Astrocyte (in vitro differentiated cells and primary cell): ENCODE measurements at regions not wholly inside any gene's neighbourhood (a gene's known extent, or its start where the extent isn't known, plus 50 kb on each side); places are given as distances from the start of the nearest gene placed in this dataset.
A peak's percentile ranks its signal among the peaks of the same experiment; 100 is the strongest.

Experiments
- DNase-seq: peaks from one replicate; pipeline ENCODE4 v3.0.0-alpha.2; 2010; ENCODE audit warnings: low read depth
- FAIRE-seq: peaks from 2 replicates; lab custom pipeline; 2011; peaks lifted over from hg19 to GRCh38; lab: Jason Lieb, UNC
- H2AFZ ChIP-seq: 2 replicates; pipeline ENCODE4 v1.6.0; 2012; ENCODE audit warnings: low read depth, low read length, inconsistent platforms
- H3K27ac ChIP-seq: 2 replicates; pipeline ENCODE4 v1.5.1; 2011; ENCODE audit warnings: low read depth, low read length, inconsistent platforms
- H3K27me3 ChIP-seq: 2 replicates; pipeline ENCODE4 v1.6.0; 2011; ENCODE audit warnings: low read length, inconsistent platforms; ENCODE audit not compliant: insufficient read depth
- H3K36me3 ChIP-seq: 2 replicates; pipeline ENCODE4 v1.5.1; 2011; ENCODE audit warnings: low read length, inconsistent platforms; ENCODE audit not compliant: insufficient read depth
- H3K4me1 ChIP-seq: 2 replicates; pipeline ENCODE4 v1.5.1; 2011; ENCODE audit warnings: low read length, inconsistent platforms; ENCODE audit not compliant: insufficient read depth
- H3K4me2 ChIP-seq: 2 replicates; pipeline ENCODE4 v1.6.0; 2012; ENCODE audit warnings: low read length, inconsistent platforms
- H3K4me3 ChIP-seq: 2 replicates; pipeline ENCODE4 v1.5.1; 2011; ENCODE audit warnings: low read depth, mild to moderate bottlenecking, low read length, inconsistent platforms; ENCODE audit not compliant: insufficient read depth
- H3K79me2 ChIP-seq: 2 replicates; pipeline ENCODE4 v1.6.0; 2012; ENCODE audit warnings: mild to moderate bottlenecking, low read length, inconsistent platforms; ENCODE audit not compliant: insufficient read depth
- H3K9ac ChIP-seq: 2 replicates; pipeline ENCODE4 v1.6.0; 2012; ENCODE audit warnings: mild to moderate bottlenecking, low read length, inconsistent platforms
- H3K9me3 ChIP-seq: 2 replicates; pipeline ENCODE4 v1.5.1; 2012; ENCODE audit warnings: low read depth, mild to moderate bottlenecking, low read length, inconsistent platforms; ENCODE audit not compliant: insufficient read depth
- H4K20me1 ChIP-seq: 2 replicates; pipeline ENCODE4 v1.6.0; 2012; ENCODE audit warnings: low read length, inconsistent platforms; ENCODE audit not compliant: insufficient read depth
- H3K27ac Mint-ChIP-seq: one replicate; pipeline ENCODE4 v1.8.0; 2021; ENCODE audit warnings: mild to moderate bottlenecking, mixed read lengths; ENCODE audit not compliant: unreplicated experiment
- H3K27me3 Mint-ChIP-seq: one replicate; pipeline ENCODE4 v1.8.0; 2021; ENCODE audit warnings: low read depth, mixed read lengths; ENCODE audit not compliant: unreplicated experiment
- H3K36me3 Mint-ChIP-seq: one replicate; pipeline ENCODE4 v1.8.0; 2021; ENCODE audit warnings: low read depth, mixed read lengths; ENCODE audit not compliant: unreplicated experiment
- H3K4me1 Mint-ChIP-seq: one replicate; pipeline ENCODE4 v1.8.0; 2021; ENCODE audit warnings: low read depth, mixed read lengths; ENCODE audit not compliant: unreplicated experiment
- H3K4me3 Mint-ChIP-seq: one replicate; pipeline ENCODE4 v1.8.0; 2021; ENCODE audit warnings: mild to moderate bottlenecking, moderate library complexity, mixed read lengths; ENCODE audit not compliant: unreplicated experiment
- H3K9me3 Mint-ChIP-seq: one replicate; pipeline ENCODE4 v1.8.0; 2021; ENCODE audit warnings: mild to moderate bottlenecking, mixed read lengths; ENCODE audit not compliant: unreplicated experiment
- EZH2 ChIP-seq: IDR thresholded peaks from 2 replicates; pipeline ENCODE4 v1.6.1; 2012; ENCODE audit warnings: mild to moderate bottlenecking, low read length, inconsistent platforms; ENCODE audit not compliant: insufficient read depth
- TF ChIP-seq, protein P1 (sequence below): IDR thresholded peaks from 2 replicates; pipeline ENCODE4 v1.5.1; 2011; ENCODE audit warnings: low read depth, mild to moderate bottlenecking, inconsistent platforms, low read length, moderate library complexity; ENCODE audit not compliant: insufficient read depth

DNA sequence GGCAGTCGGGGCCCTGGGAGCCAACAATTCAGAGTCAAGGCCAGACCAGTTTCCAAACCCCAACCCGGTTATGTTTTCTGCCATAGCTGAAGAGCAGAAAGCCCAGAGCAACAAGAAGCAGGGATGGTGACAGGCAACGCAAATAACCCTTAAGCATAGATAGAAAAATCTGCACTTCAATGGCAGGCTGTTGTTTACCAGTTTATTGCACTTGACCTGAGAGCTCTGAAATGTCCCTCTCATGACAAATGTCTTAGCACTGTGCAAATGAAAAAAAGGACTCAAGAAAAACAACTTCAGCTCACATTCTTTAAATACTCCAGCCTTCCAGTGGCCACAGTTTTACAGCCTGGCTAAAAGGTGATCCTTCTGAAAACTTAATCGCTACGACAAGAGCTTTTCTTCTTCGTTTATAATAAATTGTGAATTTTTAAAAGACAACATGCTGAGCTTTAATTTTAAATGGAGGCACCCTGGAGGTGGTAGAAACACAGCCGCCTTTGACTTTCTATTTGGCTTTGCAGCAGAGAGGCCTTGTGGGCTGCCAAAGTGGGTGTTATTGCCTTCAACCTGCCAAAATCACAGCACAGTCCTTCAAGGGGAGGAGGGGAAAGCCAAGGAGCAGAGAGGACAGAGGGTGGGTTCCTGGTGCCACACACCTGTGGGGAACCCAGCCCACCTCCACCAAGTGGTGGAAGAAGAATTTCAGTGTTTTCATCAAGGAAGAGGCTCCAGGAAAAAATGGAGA is 289.5 kb upstream of the CDYL start:
- H2AFZ ChIP-seq, result no peak overlapping the region
- Mint-ChIP-seq H3K36me3 (no peaks in the 10 kb centered on the region), H3K9me3 (peaks cover 28% of the 10 kb centered on the region), H3K4me3 (no peak overlapping the region), H3K4me1 (peaks cover 2% of the 10 kb centered on the region), H3K27me3 (peaks cover 8% of the 10 kb centered on the region), H3K27ac (no peak overlapping the region)
- no peaks in the 10 kb centered on the region for H3K36me3 ChIP-seq
- no peaks in the 10 kb centered on the region for H4K20me1 ChIP-seq
- TF ChIP-seq, protein P1, sequence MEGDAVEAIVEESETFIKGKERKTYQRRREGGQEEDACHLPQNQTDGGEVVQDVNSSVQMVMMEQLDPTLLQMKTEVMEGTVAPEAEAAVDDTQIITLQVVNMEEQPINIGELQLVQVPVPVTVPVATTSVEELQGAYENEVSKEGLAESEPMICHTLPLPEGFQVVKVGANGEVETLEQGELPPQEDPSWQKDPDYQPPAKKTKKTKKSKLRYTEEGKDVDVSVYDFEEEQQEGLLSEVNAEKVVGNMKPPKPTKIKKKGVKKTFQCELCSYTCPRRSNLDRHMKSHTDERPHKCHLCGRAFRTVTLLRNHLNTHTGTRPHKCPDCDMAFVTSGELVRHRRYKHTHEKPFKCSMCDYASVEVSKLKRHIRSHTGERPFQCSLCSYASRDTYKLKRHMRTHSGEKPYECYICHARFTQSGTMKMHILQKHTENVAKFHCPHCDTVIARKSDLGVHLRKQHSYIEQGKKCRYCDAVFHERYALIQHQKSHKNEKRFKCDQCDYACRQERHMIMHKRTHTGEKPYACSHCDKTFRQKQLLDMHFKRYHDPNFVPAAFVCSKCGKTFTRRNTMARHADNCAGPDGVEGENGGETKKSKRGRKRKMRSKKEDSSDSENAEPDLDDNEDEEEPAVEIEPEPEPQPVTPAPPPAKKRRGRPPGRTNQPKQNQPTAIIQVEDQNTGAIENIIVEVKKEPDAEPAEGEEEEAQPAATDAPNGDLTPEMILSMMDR, result no peak
- no peak for TF ChIP-seq EZH2
- peak; percentile 15 for DNase-seq
- no peak overlapping the region for H3K4me2 ChIP-seq
- no peaks in the 10 kb centered on the region for H3K27me3 ChIP-seq
- no peak overlapping the region for H3K27ac ChIP-seq
- no peak overlapping the region for H3K9ac ChIP-seq
- no peaks in the 10 kb centered on the region for H3K4me1 ChIP-seq
- FAIRE-seq, result no peak
- peaks cover 16% of the 10 kb centered on the region for H3K9me3 ChIP-seq
- no peak overlapping the region for H3K4me3 ChIP-seq
- H3K79me2 ChIP-seq, result no peaks in the 10 kb centered on the region

DNA sequence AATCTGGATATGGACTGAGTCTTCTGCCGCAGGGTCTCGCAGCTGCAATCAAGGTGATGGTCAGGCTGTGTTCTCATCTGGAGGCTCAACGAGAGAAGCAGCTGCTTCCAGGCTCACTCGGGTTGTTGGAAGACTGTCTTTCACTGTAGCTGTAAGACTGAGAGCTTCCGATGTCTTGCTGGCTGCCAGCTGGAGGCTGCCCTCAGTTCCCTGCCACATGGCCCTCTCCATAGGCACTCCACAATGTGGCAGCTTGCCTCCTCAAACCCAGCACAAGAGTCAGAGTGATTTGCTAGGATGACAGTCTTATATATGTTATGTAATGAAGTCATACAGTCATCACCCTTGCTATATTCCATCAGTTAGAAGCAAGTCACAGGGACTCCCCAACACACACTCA is 290.5 kb upstream of the CDYL start:
- H3K27ac Mint-ChIP-seq, result no peak overlapping the region
- Histone ChIP-seq H3K9me3 (peaks cover 16% of the 10 kb centered on the region), H3K79me2 (no peaks in the 10 kb centered on the region), H2AFZ (no peak overlapping the region), H3K36me3 (no peaks in the 10 kb centered on the region), H3K27ac (no peak overlapping the region), H4K20me1 (no peaks in the 10 kb centered on the region), H3K4me2 (no peak overlapping the region), H3K27me3 (peaks cover 3% of the 10 kb centered on the region), H3K9ac (no peak overlapping the region), H3K4me1 (no peaks in the 10 kb centered on the region), H3K4me3 (no peak overlapping the region)
- H3K9me3 Mint-ChIP-seq, result peaks cover 30% of the 10 kb centered on the region
- TF ChIP-seq, protein P1, result no peak
- TF ChIP-seq EZH2, result no peak
- DNase-seq, result no peak
- H3K36me3 Mint-ChIP-seq, result no peaks in the 10 kb centered on the region
- no peak for FAIRE-seq
- peaks cover 2% of the 10 kb centered on the region for H3K4me1 Mint-ChIP-seq
- H3K27me3 Mint-ChIP-seq, result peaks cover 17% of the 10 kb centered on the region
- H3K4me3 Mint-ChIP-seq, result no peak overlapping the region

GRCh38 chr6:4482461-4482860 is 293.7 kb upstream of the CDYL start:
- H3K27ac Mint-ChIP-seq, result no peak overlapping the region
- H3K36me3 Mint-ChIP-seq, result no peaks in the 10 kb centered on the region
- TF ChIP-seq EZH2, result no peak
- TF ChIP-seq, protein P1, result no peak
- Histone ChIP-seq H3K4me1 (no peaks in the 10 kb centered on the region), H3K36me3 (no peaks in the 10 kb centered on the region), H2AFZ (no peak overlapping the region), H3K27me3 (peaks cover 3% of the 10 kb centered on the region), H3K79me2 (no peaks in the 10 kb centered on the region), H3K27ac (no peak overlapping the region), H3K4me2 (no peak overlapping the region), H3K4me3 (no peak overlapping the region), H3K9me3 (no peaks in the 10 kb centered on the region), H3K9ac (no peak overlapping the region), H4K20me1 (no peaks in the 10 kb centered on the region)
- H3K4me3 Mint-ChIP-seq, result no peak overlapping the region
- H3K27me3 Mint-ChIP-seq, result peaks cover 22% of the 10 kb centered on the region
- peaks cover 8% of the 10 kb centered on the region for H3K9me3 Mint-ChIP-seq
- H3K4me1 Mint-ChIP-seq, result peaks cover 5% of the 10 kb centered on the region
- DNase-seq, result no peak
- no peak for FAIRE-seq
